ENCODE measurements at regions not wholly inside any gene's neighbourhood (a gene's known extent, or its start where the extent isn't known, plus 50 kb on each side); places are given as distances from the start of the nearest gene placed in this dataset.

- H3K4me3 ChIP-seq (ENCODE audit: low read depth in 1 of 5, low read length in 5 of 5), result no peak overlapping the region
- no peaks in the 10 kb centered on the region for H3K9me3 ChIP-seq (ENCODE audit: control insufficient read depth in 5 of 5, low read length in 5 of 5)
- no peak overlapping the region for H3K9ac ChIP-seq (ENCODE audit: low read length in 5 of 5)
- peaks cover 0 to 10% (median 3%) of the 10 kb centered on the region in 5 donors for H3K36me3 ChIP-seq (ENCODE audit: control insufficient read depth in 5 of 5, insufficient read depth in 5 of 5, low read length in 5 of 5)
- H3K27me3 ChIP-seq (ENCODE audit: control insufficient read depth in 5 of 5, insufficient read depth in 4 of 5, low read length in 5 of 5), result no peaks in the 10 kb centered on the region
- no peak overlapping the region for H3K27ac ChIP-seq (ENCODE audit: low read depth, low read length)
- peaks cover 3 to 34% (median 22%) of the 10 kb centered on the region in 5 donors for H3K4me1 ChIP-seq (ENCODE audit: control insufficient read depth in 5 of 5, insufficient read depth in 5 of 5, low read length in 5 of 5)
Measured at GRCh38 chr1:232473324-232473723, 156.6 kb downstream of the SIPA1L2 start.

DNA sequence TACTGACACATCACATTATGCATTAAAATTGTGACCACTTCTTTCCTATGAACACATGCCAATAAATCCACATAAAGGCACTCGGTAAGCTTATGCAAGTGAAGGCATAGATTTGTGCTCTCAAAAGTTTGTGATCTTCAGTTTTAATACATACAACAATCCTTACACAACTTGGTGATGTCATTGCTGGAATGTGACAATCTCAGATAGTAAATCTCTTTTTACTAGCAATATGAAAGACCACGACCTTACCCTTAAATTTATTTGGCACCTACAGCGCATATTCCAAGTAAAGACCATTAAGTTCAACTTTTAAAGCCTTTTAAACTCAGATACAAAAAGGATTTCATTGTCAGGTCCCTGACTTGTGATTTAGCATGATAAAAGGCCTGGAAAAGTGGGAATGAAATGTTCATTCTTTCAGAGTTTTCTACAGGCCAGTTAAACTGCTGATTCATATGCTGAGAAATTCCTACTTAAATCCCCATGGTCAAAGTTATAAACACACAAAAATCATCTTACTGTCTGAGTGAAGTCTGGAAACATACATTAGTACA, 157.4 kb downstream of the SIPA1L2 start:
- Histone ChIP-seq H3K9me3 (ENCODE audit: control insufficient read depth in 5 of 5, low read length in 5 of 5) (no peaks in the 10 kb centered on the region), H3K27me3 (ENCODE audit: control insufficient read depth in 5 of 5, insufficient read depth in 4 of 5, low read length in 5 of 5) (no peaks in the 10 kb centered on the region), H3K4me1 (ENCODE audit: control insufficient read depth in 5 of 5, insufficient read depth in 5 of 5, low read length in 5 of 5) (peaks cover 3 to 27% (median 22%) of the 10 kb centered on the region in 5 donors), H3K36me3 (ENCODE audit: control insufficient read depth in 5 of 5, insufficient read depth in 5 of 5, low read length in 5 of 5) (peaks cover 0 to 10% (median 3%) of the 10 kb centered on the region in 5 donors), H3K9ac (ENCODE audit: low read length in 5 of 5) (no peak overlapping the region), H3K27ac (ENCODE audit: low read depth, low read length) (no peak overlapping the region), H3K4me3 (ENCODE audit: low read depth in 1 of 5, low read length in 5 of 5) (no peak overlapping the region)

GRCh38 chr1:232471250-232471649, 158.7 kb downstream of the SIPA1L2 start:
- Histone ChIP-seq H3K36me3 (ENCODE audit: control insufficient read depth in 5 of 5, insufficient read depth in 5 of 5, low read length in 5 of 5) (peaks cover 0 to 17% (median 6%) of the 10 kb centered on the region in 5 donors), H3K9ac (ENCODE audit: low read length in 5 of 5) (no peak overlapping the region), H3K27ac (ENCODE audit: low read depth, low read length) (no peak overlapping the region), H3K4me3 (ENCODE audit: low read depth in 1 of 5, low read length in 5 of 5) (no peak overlapping the region), H3K9me3 (ENCODE audit: control insufficient read depth in 5 of 5, low read length in 5 of 5) (no peaks in the 10 kb centered on the region), H3K4me1 (ENCODE audit: control insufficient read depth in 5 of 5, insufficient read depth in 5 of 5, low read length in 5 of 5) (peaks cover 3 to 22% (median 14%) of the 10 kb centered on the region in 5 donors), H3K27me3 (ENCODE audit: control insufficient read depth in 5 of 5, insufficient read depth in 4 of 5, low read length in 5 of 5) (no peaks in the 10 kb centered on the region)

DNA sequence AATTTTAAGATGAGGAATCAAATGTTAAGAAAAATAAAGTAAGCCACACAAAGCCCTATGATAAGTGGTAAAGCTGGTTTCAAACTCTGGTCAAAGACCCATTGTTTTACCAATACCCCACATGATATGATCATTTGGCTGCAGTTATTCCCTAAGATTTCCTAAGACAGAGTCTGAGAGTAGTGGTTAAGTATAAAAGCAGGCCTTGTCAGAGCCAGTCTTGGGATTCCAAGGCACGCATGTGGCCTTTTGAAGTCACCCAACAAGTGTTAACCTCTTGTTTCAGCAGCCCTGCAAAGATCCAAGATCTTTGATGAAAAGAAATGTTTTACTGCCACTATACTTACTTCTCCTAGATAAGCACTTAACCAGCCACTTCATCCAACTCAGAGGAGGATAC, 159.2 kb downstream of the SIPA1L2 start:
- no peaks in the 10 kb centered on the region for H3K9me3 ChIP-seq (ENCODE audit: control insufficient read depth in 5 of 5, low read length in 5 of 5)
- H3K9ac ChIP-seq (ENCODE audit: low read length in 5 of 5), result no peak overlapping the region
- no peak overlapping the region for H3K27ac ChIP-seq (ENCODE audit: low read depth, low read length)
- H3K36me3 ChIP-seq (ENCODE audit: control insufficient read depth in 5 of 5, insufficient read depth in 5 of 5, low read length in 5 of 5), result peaks cover 0 to 21% (median 6%) of the 10 kb centered on the region in 5 donors
- H3K4me3 ChIP-seq (ENCODE audit: low read depth in 1 of 5, low read length in 5 of 5), result no peak overlapping the region
- no peaks in the 10 kb centered on the region for H3K27me3 ChIP-seq (ENCODE audit: control insufficient read depth in 5 of 5, insufficient read depth in 4 of 5, low read length in 5 of 5)
- peaks cover 3 to 22% (median 10%) of the 10 kb centered on the region in 5 donors for H3K4me1 ChIP-seq (ENCODE audit: control insufficient read depth in 5 of 5, insufficient read depth in 5 of 5, low read length in 5 of 5)

- peaks cover 3 to 20% (median 8%) of the 10 kb centered on the region in 5 donors for H3K4me1 ChIP-seq (ENCODE audit: control insufficient read depth in 5 of 5, insufficient read depth in 5 of 5, low read length in 5 of 5)
- no peaks in the 10 kb centered on the region for H3K27me3 ChIP-seq (ENCODE audit: control insufficient read depth in 5 of 5, insufficient read depth in 4 of 5, low read length in 5 of 5)
- H3K36me3 ChIP-seq (ENCODE audit: control insufficient read depth in 5 of 5, insufficient read depth in 5 of 5, low read length in 5 of 5), result peaks cover 0 to 34% (median 15%) of the 10 kb centered on the region in 5 donors
- no peak overlapping the region for H3K4me3 ChIP-seq (ENCODE audit: low read depth in 1 of 5, low read length in 5 of 5)
- H3K27ac ChIP-seq (ENCODE audit: low read depth, low read length), result no peak overlapping the region
- H3K9me3 ChIP-seq (ENCODE audit: control insufficient read depth in 5 of 5, low read length in 5 of 5), result no peaks in the 10 kb centered on the region
- H3K9ac ChIP-seq (ENCODE audit: low read length in 5 of 5), result no peak overlapping the region
Measured at GRCh38 chr1:232468249-232468648, 161.7 kb downstream of the SIPA1L2 start.

GRCh38 chr1:232467073-232467760, 162.7 kb downstream of the SIPA1L2 start:
- peaks cover under 1 to 10% (median 2%) of the 10 kb centered on the region in 5 donors for H3K4me1 ChIP-seq (ENCODE audit: control insufficient read depth in 5 of 5, insufficient read depth in 5 of 5, low read length in 5 of 5)
- H3K36me3 ChIP-seq (ENCODE audit: control insufficient read depth in 5 of 5, insufficient read depth in 5 of 5, low read length in 5 of 5), result peaks cover 0 to 34% (median 15%) of the 10 kb centered on the region in 5 donors
- H3K27me3 ChIP-seq (ENCODE audit: control insufficient read depth in 5 of 5, insufficient read depth in 4 of 5, low read length in 5 of 5), result no peaks in the 10 kb centered on the region
- no peaks in the 10 kb centered on the region for H3K9me3 ChIP-seq (ENCODE audit: control insufficient read depth in 5 of 5, low read length in 5 of 5)
- no peak overlapping the region for H3K9ac ChIP-seq (ENCODE audit: low read length in 5 of 5)
- H3K4me3 ChIP-seq (ENCODE audit: low read depth in 1 of 5, low read length in 5 of 5), result no peak overlapping the region
- H3K27ac ChIP-seq (ENCODE audit: low read depth, low read length), result no peak overlapping the region

DNA sequence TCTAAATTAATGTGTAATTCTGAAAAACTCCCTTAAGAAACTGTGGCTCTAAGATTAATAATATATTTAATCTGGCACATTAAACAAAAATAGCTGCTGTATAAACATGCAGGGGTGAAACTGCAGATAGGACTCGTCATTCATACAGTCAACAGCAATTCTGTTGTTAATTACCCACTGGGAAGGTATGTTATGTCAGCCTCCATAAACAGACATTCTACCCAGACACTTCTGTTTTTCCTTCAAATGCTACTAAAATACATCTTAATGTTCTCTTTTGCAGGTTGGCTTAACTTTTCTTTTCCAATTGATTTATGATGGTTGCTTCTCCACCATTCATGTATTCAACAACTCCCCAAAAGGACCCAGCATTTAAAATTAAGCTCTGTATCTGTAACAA, 165.6 kb downstream of the SIPA1L2 start:
- H3K9me3 ChIP-seq (ENCODE audit: control insufficient read depth in 5 of 5, low read length in 5 of 5), result no peaks in the 10 kb centered on the region
- peaks cover 0 to 41% (median 12%) of the 10 kb centered on the region in 5 donors for H3K36me3 ChIP-seq (ENCODE audit: control insufficient read depth in 5 of 5, insufficient read depth in 5 of 5, low read length in 5 of 5)
- no peak overlapping the region for H3K27ac ChIP-seq (ENCODE audit: low read depth, low read length)
- no peaks in the 10 kb centered on the region for H3K4me1 ChIP-seq (ENCODE audit: control insufficient read depth in 5 of 5, insufficient read depth in 5 of 5, low read length in 5 of 5)
- H3K4me3 ChIP-seq (ENCODE audit: low read depth in 1 of 5, low read length in 5 of 5), result no peak overlapping the region
- no peak overlapping the region for H3K9ac ChIP-seq (ENCODE audit: low read length in 5 of 5)
- H3K27me3 ChIP-seq (ENCODE audit: control insufficient read depth in 5 of 5, insufficient read depth in 4 of 5, low read length in 5 of 5), result no peaks in the 10 kb centered on the region

- H3K4me3 ChIP-seq (ENCODE audit: low read depth in 1 of 5, low read length in 5 of 5), result no peak overlapping the region
- H3K4me1 ChIP-seq (ENCODE audit: control insufficient read depth in 5 of 5, insufficient read depth in 5 of 5, low read length in 5 of 5), result no peaks in the 10 kb centered on the region
- no peaks in the 10 kb centered on the region for H3K27me3 ChIP-seq (ENCODE audit: control insufficient read depth in 5 of 5, insufficient read depth in 4 of 5, low read length in 5 of 5)
- H3K36me3 ChIP-seq (ENCODE audit: control insufficient read depth in 5 of 5, insufficient read depth in 5 of 5, low read length in 5 of 5), result peaks cover 0 to 40% (median 12%) of the 10 kb centered on the region in 5 donors
- no peaks in the 10 kb centered on the region for H3K9me3 ChIP-seq (ENCODE audit: control insufficient read depth in 5 of 5, low read length in 5 of 5)
- H3K27ac ChIP-seq (ENCODE audit: low read depth, low read length), result no peak overlapping the region
- H3K9ac ChIP-seq (ENCODE audit: low read length in 5 of 5), result no peak overlapping the region
Measured at GRCh38 chr1:232463225-232463624, 166.7 kb downstream of the SIPA1L2 start.

- Histone ChIP-seq H3K9me3 (ENCODE audit: control insufficient read depth in 5 of 5, low read length in 5 of 5) (no peaks in the 10 kb centered on the region), H3K4me1 (ENCODE audit: control insufficient read depth in 5 of 5, insufficient read depth in 5 of 5, low read length in 5 of 5) (no peaks in the 10 kb centered on the region), H3K27ac (ENCODE audit: low read depth, low read length) (no peak overlapping the region), H3K36me3 (ENCODE audit: control insufficient read depth in 5 of 5, insufficient read depth in 5 of 5, low read length in 5 of 5) (peaks cover 0 to 36% (median 12%) of the 10 kb centered on the region in 5 donors), H3K27me3 (ENCODE audit: control insufficient read depth in 5 of 5, insufficient read depth in 4 of 5, low read length in 5 of 5) (no peaks in the 10 kb centered on the region), H3K4me3 (ENCODE audit: low read depth in 1 of 5, low read length in 5 of 5) (no peak overlapping the region), H3K9ac (ENCODE audit: low read length in 5 of 5) (no peak overlapping the region)
Measured at GRCh38 chr1:232462213-232462612, 167.7 kb downstream of the SIPA1L2 start.

DNA sequence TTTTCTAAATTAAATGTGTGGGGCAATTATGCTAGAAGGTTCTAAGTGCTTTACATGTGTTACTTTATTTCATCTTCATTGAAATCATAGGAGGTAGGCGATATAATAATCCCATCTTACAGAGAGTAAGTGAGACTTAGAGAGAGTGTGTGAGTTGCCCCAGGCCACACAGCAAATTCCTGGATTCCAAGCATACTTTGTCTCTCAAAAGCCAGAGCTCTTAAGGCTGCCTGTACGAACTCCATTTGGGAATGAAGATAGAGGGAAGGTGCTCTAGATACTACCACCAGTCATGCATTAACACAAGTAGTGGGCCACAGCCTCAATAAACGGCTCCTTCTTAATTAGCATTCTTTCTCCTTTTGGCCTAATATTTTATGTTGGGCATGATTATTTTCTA, 170.1 kb downstream of the SIPA1L2 start:
- Histone ChIP-seq H3K9me3 (ENCODE audit: control insufficient read depth in 5 of 5, low read length in 5 of 5) (no peaks in the 10 kb centered on the region), H3K27ac (ENCODE audit: low read depth, low read length) (no peak overlapping the region), H3K4me3 (ENCODE audit: low read depth in 1 of 5, low read length in 5 of 5) (no peak overlapping the region), H3K27me3 (ENCODE audit: control insufficient read depth in 5 of 5, insufficient read depth in 4 of 5, low read length in 5 of 5) (no peaks in the 10 kb centered on the region), H3K4me1 (ENCODE audit: control insufficient read depth in 5 of 5, insufficient read depth in 5 of 5, low read length in 5 of 5) (peaks cover 0 to 4% (median 0%) of the 10 kb centered on the region in 5 donors), H3K36me3 (ENCODE audit: control insufficient read depth in 5 of 5, insufficient read depth in 5 of 5, low read length in 5 of 5) (peaks cover 0 to 19% (median 4%) of the 10 kb centered on the region in 5 donors), H3K9ac (ENCODE audit: low read length in 5 of 5) (no peak overlapping the region)
